Esophagus muscularis mucosa (tissue), 4 donors: ENCODE measurements at regions not wholly inside any gene's neighbourhood (a gene's known extent, or its start where the extent isn't known, plus 50 kb on each side); places are given as distances from the start of the nearest gene placed in this dataset.
"Not testable (repeated sequence)": the region's sequence is repeated elsewhere in the genome, so short reads cannot be mapped to it uniquely, and the experiment has no call there.

Experiments used
- CTCF ChIP-seq, 3 experiments: fragments of 200-600 bp in 2 of 3; fragments of 450-650 bp in 1 of 3; sonication (generic) in 2 of 3; IDR thresholded peaks; one replicate each; pipeline ENCODE4 v1.5.1; 2017 to 2019; ENCODE audit warnings: antibody characterized with exemption in 3 of 3, mild to moderate bottlenecking in 2 of 3, moderate library complexity in 1 of 3
- EP300 ChIP-seq: sonication (generic); formaldehyde crosslinking; IDR thresholded peaks from one replicate; pipeline ENCODE4 v1.6.1; 2017; ENCODE audit warnings: antibody characterized with exemption
- POLR2A ChIP-seq: fragments of 450-650 bp; IDR thresholded peaks from one replicate; pipeline ENCODE4 v1.6.1; 2017; ENCODE audit warnings: antibody characterized with exemption, moderate library complexity, mild to moderate bottlenecking, low read depth
- POLR2AphosphoS5 ChIP-seq, 2 donors: sonication (generic); formaldehyde crosslinking; IDR thresholded peaks; one replicate each; pipeline ENCODE4 v1.6.1; 2017; ENCODE audit warnings: antibody characterized with exemption in 2 of 2

GRCh38 chr5:106387767-106388166 lies 1283.0 kb downstream of the EFNA5 start:
- not testable (repeated sequence) for TF ChIP-seq CTCF (IDR thresholded peaks at IDR 0.05); POLR2A; POLR2AphosphoS5 (IDR thresholded peaks at IDR 0.05); EP300
